Spleen (tissue), 11 donors: ENCODE measurements at regions not wholly inside any gene's neighbourhood (a gene's known extent, or its start where the extent isn't known, plus 50 kb on each side); places are given as distances from the start of the nearest gene placed in this dataset.

Source experiments
- DNase-seq: peaks from one replicate; pipeline ENCODE4 v3.0.0-alpha.2; 2020
- H3K27ac ChIP-seq, 8 donors: fragments of 200-600 bp; sonication (generic) in 7 of 8; 1 replicate in 4 of 8; 2 replicates in 4 of 8; pipeline versions ENCODE4 v1.5.0 to v1.8.0; 2016 to 2021; ENCODE audit warnings: inconsistent platforms in 4 of 8, mild to moderate bottlenecking in 4 of 8, moderate library complexity in 1 of 8
- H3K27me3 ChIP-seq, 7 donors: fragments of 200-600 bp; sonication (generic) in 6 of 7; replicated peaks in 1 of 7; 1 replicate in 4 of 7; 2 replicates in 3 of 7; pipeline versions ENCODE4 v1.5.0 to v1.8.0; 2016 to 2021; ENCODE audit warnings: inconsistent platforms in 3 of 7, mild to moderate bottlenecking in 1 of 7
- H3K36me3 ChIP-seq, 6 donors: fragments of 200-600 bp; sonication (generic) in 5 of 6; 1 replicate in 4 of 6; 2 replicates in 2 of 6; pipeline versions ENCODE4 v1.5.0 to v1.8.0; 2016 to 2021; ENCODE audit warnings: inconsistent platforms in 2 of 6
- H3K4me1 ChIP-seq, 6 donors: fragments of 200-600 bp; sonication (generic) in 5 of 6; 1 replicate in 3 of 6; 2 replicates in 3 of 6; pipeline versions ENCODE4 v1.5.0 to v1.8.0; 2016 to 2021; ENCODE audit warnings: inconsistent platforms in 3 of 6
- H3K4me3 ChIP-seq, 8 donors: fragments of 200-600 bp; sonication (generic) in 7 of 8; 1 replicate in 4 of 8; 2 replicates in 4 of 8; pipeline versions ENCODE4 v1.5.0 to v1.8.0; 2016 to 2021; ENCODE audit warnings: inconsistent platforms in 4 of 8, mild to moderate bottlenecking in 4 of 8, moderate library complexity in 2 of 8
- H3K9me3 ChIP-seq, 8 donors: fragments of 200-600 bp; sonication (generic) in 7 of 8; 1 replicate in 4 of 8; 2 replicates in 4 of 8; pipeline versions ENCODE4 v1.5.0 to v1.8.0; 2016 to 2021; ENCODE audit warnings: inconsistent platforms in 4 of 8
- POLR2A ChIP-seq, 3 donors: fragments of 450-650 bp; IDR thresholded peaks; one replicate each; pipeline ENCODE4 v1.5.1; 2017; ENCODE audit warnings: antibody characterized with exemption in 3 of 3, mild to moderate bottlenecking in 1 of 3
- POLR2AphosphoS5 ChIP-seq, 3 donors: sonication (generic); formaldehyde crosslinking; IDR thresholded peaks; one replicate each; pipeline ENCODE4 v1.5.1; 2017; ENCODE audit warnings: antibody characterized with exemption in 3 of 3
- WGBS, 5 donors: extraction: QIAGEN DNeasy Blood & Tissue Kit in 3 of 5; methylation state at CpG; one replicate each; pipeline versions ENCODE4 v1.1.5 to v1.1.7; 2013 to 2018; 5-methylcytosine and 5-hydroxymethylcytosine counted together
- intact Hi-C: fragments of 100-400 bp; cut with DNase I; formaldehyde crosslinking; loops from one replicate; pipeline ENCODE4 v1.15.0; 2023; ENCODE audit warnings: low total_unique reads
- TF ChIP-seq, protein P1 (sequence below), 11 experiments: fragments of 200-600 bp in 7 of 11; fragments of 450-650 bp in 4 of 11; sonication (generic) in 4 of 11; IDR thresholded peaks in 8 of 11; conservative IDR thresholded peaks in 3 of 11; 1 replicate in 7 of 11; 2 replicates in 4 of 11; pipeline versions ENCODE4 v1.4.0 to v1.8.0; 2016 to 2021; ENCODE audit warnings: antibody characterized with exemption in 11 of 11, inconsistent platforms in 4 of 11, mild to moderate bottlenecking in 1 of 11
- donor health status: healthy with polysubstance abuse.
- donor health status: DM: no; HTN: no; CAD: no; lungs with moderate emphysema.
- donor health status: DM: no; HTN: no; CAD: no.
- donor health status: Bipolar disorder and iron deficiency.
- donor health status: healthy.
- donor health status: DM: no; HTN: no; CAD: no.
- donor health status: DM: yes; HTN: yes; CAD: no.

DNA sequence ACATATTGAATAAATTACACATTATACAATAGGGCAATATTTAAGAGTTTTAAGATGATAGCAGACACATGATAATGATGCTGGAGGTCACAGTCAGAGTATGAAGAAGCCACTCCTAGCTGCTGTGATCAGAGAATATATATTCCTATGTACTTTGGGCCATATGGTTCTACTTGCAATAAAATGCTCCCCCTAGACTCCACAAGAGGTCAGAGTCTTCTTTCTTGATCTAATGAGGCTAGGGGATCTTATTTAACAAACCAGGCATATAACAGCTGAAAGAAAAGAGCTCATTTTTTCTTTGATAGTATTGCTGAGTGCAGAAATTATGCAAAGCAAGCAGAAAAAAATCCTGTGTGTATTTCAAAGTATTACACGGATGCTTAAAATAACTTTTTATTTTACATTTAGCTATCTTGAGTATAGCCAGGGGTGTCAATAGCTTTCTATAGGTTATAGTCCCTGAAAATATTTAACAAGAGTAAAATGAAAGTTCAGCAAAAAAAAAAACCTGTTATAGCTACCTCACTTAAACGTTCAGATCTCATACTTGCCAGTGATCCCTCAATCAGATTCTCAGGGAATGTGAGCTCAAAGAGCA lies 748.7 kb upstream of the CHAC2 start:
- no peak for TF ChIP-seq POLR2AphosphoS5 (IDR thresholded peaks at IDR 0.05)
- TF ChIP-seq, protein P1, sequence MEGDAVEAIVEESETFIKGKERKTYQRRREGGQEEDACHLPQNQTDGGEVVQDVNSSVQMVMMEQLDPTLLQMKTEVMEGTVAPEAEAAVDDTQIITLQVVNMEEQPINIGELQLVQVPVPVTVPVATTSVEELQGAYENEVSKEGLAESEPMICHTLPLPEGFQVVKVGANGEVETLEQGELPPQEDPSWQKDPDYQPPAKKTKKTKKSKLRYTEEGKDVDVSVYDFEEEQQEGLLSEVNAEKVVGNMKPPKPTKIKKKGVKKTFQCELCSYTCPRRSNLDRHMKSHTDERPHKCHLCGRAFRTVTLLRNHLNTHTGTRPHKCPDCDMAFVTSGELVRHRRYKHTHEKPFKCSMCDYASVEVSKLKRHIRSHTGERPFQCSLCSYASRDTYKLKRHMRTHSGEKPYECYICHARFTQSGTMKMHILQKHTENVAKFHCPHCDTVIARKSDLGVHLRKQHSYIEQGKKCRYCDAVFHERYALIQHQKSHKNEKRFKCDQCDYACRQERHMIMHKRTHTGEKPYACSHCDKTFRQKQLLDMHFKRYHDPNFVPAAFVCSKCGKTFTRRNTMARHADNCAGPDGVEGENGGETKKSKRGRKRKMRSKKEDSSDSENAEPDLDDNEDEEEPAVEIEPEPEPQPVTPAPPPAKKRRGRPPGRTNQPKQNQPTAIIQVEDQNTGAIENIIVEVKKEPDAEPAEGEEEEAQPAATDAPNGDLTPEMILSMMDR (IDR thresholded peaks at IDR 0.05 in 8 of 11, conservative IDR thresholded peaks at IDR 0.05 in 3 of 11) = no peak
- DNase-seq = no peak
- Histone ChIP-seq H3K36me3 (no peaks in the 10 kb centered on the region), H3K4me1 (no peaks in the 10 kb centered on the region), H3K9me3 (no peaks in the 10 kb centered on the region), H3K27me3 (no peaks in the 10 kb centered on the region), H3K4me3 (no peak overlapping the region), H3K27ac (no peak overlapping the region)
- intact Hi-C loops = no loop called here
- WGBS, 5 donors = 55 to 72% (median 58%) methylated on average over 2 of the region's 2 CpGs

DNA sequence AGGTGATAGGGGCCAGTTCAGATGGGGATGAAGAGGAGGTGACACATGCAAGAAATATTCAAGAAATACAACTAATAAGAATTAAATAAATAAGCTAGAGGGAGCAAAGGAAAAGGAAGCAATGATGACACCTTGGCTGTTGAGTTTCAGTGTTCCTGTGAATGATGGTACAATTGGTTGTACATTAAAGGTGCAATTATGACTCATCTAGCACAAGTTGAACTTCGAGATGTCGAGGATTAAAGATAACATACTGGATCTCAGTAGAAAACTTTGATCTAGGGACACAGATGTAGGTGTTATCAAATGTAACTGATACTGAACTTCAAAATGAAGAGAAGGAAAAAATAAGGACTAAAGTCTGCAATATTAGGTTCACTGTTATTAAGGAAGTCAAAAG lies 760.6 kb upstream of the CHAC2 start:
- no peak overlapping the region for H3K27ac ChIP-seq
- intact Hi-C loops = no loop called here
- DNase-seq = no peak
- TF ChIP-seq POLR2AphosphoS5 (IDR thresholded peaks at IDR 0.05) (no peak), POLR2A (IDR thresholded peaks at IDR 0.05) (no peak)
- TF ChIP-seq, protein P1 (IDR thresholded peaks at IDR 0.05 in 8 of 11, conservative IDR thresholded peaks at IDR 0.05 in 3 of 11) = no peak
- H3K4me3 ChIP-seq = no peak overlapping the region
- WGBS, 5 donors = 66 to 82% (median 70%) methylated on average over 2 of the region's 2 CpGs
- H3K36me3 ChIP-seq = no peaks in the 10 kb centered on the region
- H3K27me3 ChIP-seq = no peaks in the 10 kb centered on the region
- no peaks in the 10 kb centered on the region for H3K9me3 ChIP-seq
- H3K4me1 ChIP-seq = no peaks in the 10 kb centered on the region

DNA sequence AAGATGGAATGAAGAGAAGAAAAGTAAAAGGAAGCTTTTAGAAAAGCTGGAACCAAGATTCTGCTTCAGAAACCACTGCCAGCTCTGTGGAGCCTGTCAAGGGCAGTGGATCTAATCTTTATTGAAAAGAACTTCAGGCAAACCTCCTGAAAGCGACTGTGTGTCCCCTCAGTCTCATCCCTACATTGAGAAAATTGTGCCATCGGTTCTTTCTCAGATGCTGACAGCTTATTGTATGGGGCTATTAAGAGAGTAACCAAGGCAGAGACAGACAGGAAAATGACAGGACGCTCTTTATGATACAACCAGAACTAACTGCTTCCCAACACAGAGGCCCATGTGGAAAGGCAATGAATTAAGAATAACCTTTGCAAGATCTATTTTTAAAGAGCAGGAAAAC lies 763.2 kb upstream of the CHAC2 start:
- Histone ChIP-seq H3K27me3 (no peaks in the 10 kb centered on the region), H3K27ac (no peak overlapping the region), H3K36me3 (no peaks in the 10 kb centered on the region), H3K4me3 (no peak overlapping the region), H3K9me3 (no peaks in the 10 kb centered on the region), H3K4me1 (no peaks in the 10 kb centered on the region)
- DNase-seq = no peak
- intact Hi-C loops = no loop called here
- no peak for TF ChIP-seq POLR2AphosphoS5 (IDR thresholded peaks at IDR 0.05)
- no peak for TF ChIP-seq POLR2A (IDR thresholded peaks at IDR 0.05)
- TF ChIP-seq, protein P1 (IDR thresholded peaks at IDR 0.05 in 8 of 11, conservative IDR thresholded peaks at IDR 0.05 in 3 of 11) = no peak
- 58 to 87% (median 75%) methylated on average over 3 of the region's 3 CpGs for WGBS, 5 donors

DNA sequence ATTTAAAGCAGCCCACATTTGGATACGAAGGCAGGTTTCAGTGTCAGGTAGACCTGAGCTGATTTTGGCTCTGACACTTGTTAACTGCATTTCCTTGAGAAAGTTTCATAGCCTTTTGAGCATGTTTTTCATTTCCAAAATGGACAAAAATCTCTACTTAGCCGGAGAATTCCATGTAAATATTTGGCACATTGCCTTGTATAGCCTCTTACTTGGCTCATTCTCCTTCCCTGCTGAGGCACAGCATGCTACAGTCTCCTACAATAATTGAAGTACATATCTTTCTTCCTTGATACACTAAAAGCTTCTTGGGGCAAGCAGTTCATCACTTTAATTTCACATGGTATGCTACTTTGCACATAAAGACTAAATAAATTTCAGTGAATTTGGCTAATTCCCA lies 772.2 kb upstream of the CHAC2 start:
- Histone ChIP-seq H3K36me3 (no peaks in the 10 kb centered on the region), H3K27me3 (no peaks in the 10 kb centered on the region), H3K4me3 (no peak overlapping the region), H3K27ac (no peak overlapping the region), H3K4me1 (no peaks in the 10 kb centered on the region), H3K9me3 (peaks cover 0 to 16% (median 10%) of the 10 kb centered on the region in 8 donors)
- TF ChIP-seq POLR2A (IDR thresholded peaks at IDR 0.05) (no peak), POLR2AphosphoS5 (IDR thresholded peaks at IDR 0.05) (no peak)
- WGBS, 5 donors = 62 to 79% (median 70%) methylated on average over 2 of the region's 2 CpGs
- no peak for DNase-seq
- intact Hi-C loops = no loop called here
